HEK293T (cell line): ENCODE measurements at regions not wholly inside any gene's neighbourhood (a gene's known extent, or its start where the extent isn't known, plus 50 kb on each side); places are given as distances from the start of the nearest gene placed in this dataset.

ENCODE experiments used
- BHLHE40 ChIP-seq: fragments of 450-650 bp; IDR thresholded peaks from 2 replicates; pipeline ENCODE4 v1.6.1; 2016; ENCODE audit warnings: mild to moderate bottlenecking, moderate library complexity, borderline replicate concordance
- ELF4 ChIP-seq: fragments of 450-650 bp; IDR thresholded peaks from 2 replicates; pipeline ENCODE4 v1.6.1; 2017; ENCODE audit warnings: antibody characterized with exemption
- HDGF ChIP-seq: fragments of 450-650 bp; IDR thresholded peaks from 2 replicates; pipeline ENCODE4 v1.6.1; 2017; ENCODE audit warnings: antibody characterized with exemption, borderline replicate concordance
- SUZ12 ChIP-seq: fragments of 450-650 bp; IDR thresholded peaks from 2 replicates; pipeline ENCODE4 v1.6.1; 2016; ENCODE audit warnings: mild to moderate bottlenecking

GRCh38 chr3:99434190-99434589 is 204.2 kb upstream of the COL8A1 start:
- TF ChIP-seq SUZ12 (no peak), HDGF (no peak), BHLHE40 (no peak), ELF4 (no peak)
